Left ventricle myocardium inferior (tissue), 1 donor: ENCODE measurements at regions not wholly inside any gene's neighbourhood (a gene's known extent, or its start where the extent isn't known, plus 50 kb on each side); places are given as distances from the start of the nearest gene placed in this dataset.
"Not testable (repeated sequence)": the region's sequence is repeated elsewhere in the genome, so short reads cannot be mapped to it uniquely, and the experiment has no call there.

ENCODE experiments used
- DNase-seq: peaks from one replicate; pipeline ENCODE4 v3.0.0-alpha.2; 2020
- H3K27ac ChIP-seq: fragments of 200-600 bp; replicated peaks from 2 replicates; pipeline ENCODE4 v1.8.0; 2021
- H3K27me3 ChIP-seq: fragments of 200-600 bp; 2 replicates; pipeline ENCODE4 v1.8.0; 2021; ENCODE audit warnings: low read depth
- H3K36me3 ChIP-seq: fragments of 200-600 bp; 2 replicates; pipeline ENCODE4 v1.8.0; 2021
- H3K4me1 ChIP-seq: fragments of 200-600 bp; 2 replicates; pipeline ENCODE4 v1.8.0; 2021
- H3K4me3 ChIP-seq: fragments of 200-600 bp; 2 replicates; pipeline ENCODE4 v1.8.0; 2021; ENCODE audit warnings: mild to moderate bottlenecking, moderate library complexity
- H3K9me3 ChIP-seq: fragments of 200-600 bp; replicated peaks from 2 replicates; pipeline ENCODE4 v1.8.0; 2021
- intact Hi-C: fragments of 100-400 bp; cut with micrococcal nuclease; formaldehyde crosslinking; loops from one replicate; pipeline ENCODE4 v1.11.0; 2022
- TF ChIP-seq, protein P1 (sequence below): fragments of 200-600 bp; IDR thresholded peaks from 2 replicates; pipeline ENCODE4 v1.8.0; 2021; ENCODE audit warnings: antibody characterized with exemption, mild to moderate bottlenecking, borderline replicate concordance
- donor health status: DM: no; HTN: yes; CAD: no; lungs with severe emphysema.

- Histone ChIP-seq H3K9me3 (no peaks in the 10 kb centered on the region), H3K4me3 (no peak overlapping the region), H3K36me3 (no peaks in the 10 kb centered on the region), H3K27me3 (no peaks in the 10 kb centered on the region), H3K4me1 (no peaks in the 10 kb centered on the region), H3K27ac (no peak overlapping the region)
- TF ChIP-seq, protein P1, sequence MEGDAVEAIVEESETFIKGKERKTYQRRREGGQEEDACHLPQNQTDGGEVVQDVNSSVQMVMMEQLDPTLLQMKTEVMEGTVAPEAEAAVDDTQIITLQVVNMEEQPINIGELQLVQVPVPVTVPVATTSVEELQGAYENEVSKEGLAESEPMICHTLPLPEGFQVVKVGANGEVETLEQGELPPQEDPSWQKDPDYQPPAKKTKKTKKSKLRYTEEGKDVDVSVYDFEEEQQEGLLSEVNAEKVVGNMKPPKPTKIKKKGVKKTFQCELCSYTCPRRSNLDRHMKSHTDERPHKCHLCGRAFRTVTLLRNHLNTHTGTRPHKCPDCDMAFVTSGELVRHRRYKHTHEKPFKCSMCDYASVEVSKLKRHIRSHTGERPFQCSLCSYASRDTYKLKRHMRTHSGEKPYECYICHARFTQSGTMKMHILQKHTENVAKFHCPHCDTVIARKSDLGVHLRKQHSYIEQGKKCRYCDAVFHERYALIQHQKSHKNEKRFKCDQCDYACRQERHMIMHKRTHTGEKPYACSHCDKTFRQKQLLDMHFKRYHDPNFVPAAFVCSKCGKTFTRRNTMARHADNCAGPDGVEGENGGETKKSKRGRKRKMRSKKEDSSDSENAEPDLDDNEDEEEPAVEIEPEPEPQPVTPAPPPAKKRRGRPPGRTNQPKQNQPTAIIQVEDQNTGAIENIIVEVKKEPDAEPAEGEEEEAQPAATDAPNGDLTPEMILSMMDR = no peak
- intact Hi-C loops = no loop called here
- DNase-seq = no peak
These were observed 233.0 kb upstream of the NEBL start for GRCh38 chr10:21130108-21130507.

- no peaks in the 10 kb centered on the region for H3K36me3 ChIP-seq
These were observed 228.5 kb upstream of the NEBL start for GRCh38 chr10:21125471-21126228.

GRCh38 chr10:21122907-21123306, 225.8 kb upstream of the NEBL start:
- no peak overlapping the region for H3K27ac ChIP-seq
- H3K9me3 ChIP-seq = no peaks in the 10 kb centered on the region
- H3K36me3 ChIP-seq = no peaks in the 10 kb centered on the region

More at GRCh38 chr10:21125471-21126228, 228.5 kb upstream of the NEBL start:
- H3K4me3 ChIP-seq = no peak overlapping the region
- H3K27ac ChIP-seq = no peak overlapping the region
- no peaks in the 10 kb centered on the region for H3K4me1 ChIP-seq
- H3K27me3 ChIP-seq = no peaks in the 10 kb centered on the region
- H3K9me3 ChIP-seq = no peaks in the 10 kb centered on the region
- TF ChIP-seq, protein P1 = no peak
- no peak for DNase-seq
- intact Hi-C loops = no loop called here

GRCh38 chr10:21121822-21122221, 224.7 kb upstream of the NEBL start:
- intact Hi-C loops, DNase-seq, H3K4me1 ChIP-seq, H3K27me3 ChIP-seq, H3K27ac ChIP-seq, H3K9me3 ChIP-seq, H3K4me3 ChIP-seq, H3K36me3 ChIP-seq: not testable (repeated sequence)

More at GRCh38 chr10:21122907-21123306, 225.8 kb upstream of the NEBL start:
- TF ChIP-seq, protein P1 = no peak
- Histone ChIP-seq H3K27me3 (no peaks in the 10 kb centered on the region), H3K4me1 (no peaks in the 10 kb centered on the region), H3K4me3 (no peak overlapping the region)
- no peak for DNase-seq
- intact Hi-C loops = no loop called here

GRCh38 chr10:21114683-21115082, 217.6 kb upstream of the NEBL start:
- intact Hi-C loops = no loop called here
- TF ChIP-seq, protein P1 = no peak

GRCh38 chr10:21110358-21110757, 213.2 kb upstream of the NEBL start:
- Histone ChIP-seq H3K4me1 (no peaks in the 10 kb centered on the region), H3K27me3 (no peaks in the 10 kb centered on the region), H3K4me3 (no peak overlapping the region), H3K36me3 (no peaks in the 10 kb centered on the region), H3K9me3 (peaks cover 18% of the 10 kb centered on the region), H3K27ac (no peak overlapping the region)
- TF ChIP-seq, protein P1 = no peak
- intact Hi-C loops = no loop called here
- no peak for DNase-seq

More at GRCh38 chr10:21114683-21115082, 217.6 kb upstream of the NEBL start:
- Histone ChIP-seq H3K9me3 (peaks cover 16% of the 10 kb centered on the region), H3K27ac (no peak overlapping the region), H3K36me3 (no peaks in the 10 kb centered on the region), H3K27me3 (no peaks in the 10 kb centered on the region), H3K4me1 (no peaks in the 10 kb centered on the region), H3K4me3 (no peak overlapping the region)
- no peak for DNase-seq

DNA sequence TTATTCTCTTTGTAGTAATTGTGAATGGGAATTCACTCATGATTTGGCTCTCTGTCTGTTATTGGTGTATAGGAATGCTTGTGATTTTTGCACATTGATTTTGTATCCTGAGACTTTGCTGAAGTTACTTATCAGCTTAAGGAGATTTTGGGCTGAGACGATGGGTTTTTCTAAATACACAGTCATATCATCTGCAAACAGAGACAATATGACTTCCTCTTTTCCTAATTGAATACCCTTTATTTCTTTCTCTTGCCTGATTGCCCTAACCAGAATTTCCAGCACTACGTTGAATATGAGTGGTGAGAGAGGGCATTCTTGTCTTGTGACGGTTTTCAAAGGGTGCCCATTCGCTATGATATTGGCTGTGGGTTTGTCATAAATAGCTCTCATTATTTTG, 209.8 kb upstream of the NEBL start:
- H3K9me3 ChIP-seq, H3K4me1 ChIP-seq, H3K27me3 ChIP-seq, DNase-seq, H3K4me3 ChIP-seq, intact Hi-C loops, H3K27ac ChIP-seq, H3K36me3 ChIP-seq: not testable (repeated sequence)

DNA sequence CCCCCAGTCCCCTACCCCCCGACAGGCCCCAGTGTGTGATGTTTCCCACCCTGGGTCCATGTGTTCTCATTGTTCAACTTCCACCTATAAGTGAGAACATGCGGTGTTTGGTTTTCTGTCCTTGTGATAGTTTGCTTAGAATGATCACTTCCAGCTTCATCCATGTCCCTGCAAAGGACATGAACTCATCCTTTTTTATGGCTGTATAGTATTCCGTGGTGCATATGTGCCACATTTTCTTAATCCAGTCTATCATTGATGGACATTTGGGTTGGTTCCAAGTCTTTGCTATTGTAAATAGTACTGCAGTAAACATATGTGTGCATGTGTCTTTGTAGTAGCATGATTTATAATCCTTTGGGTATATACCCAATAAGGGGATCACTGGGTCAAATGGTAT, 208.2 kb upstream of the NEBL start:
- intact Hi-C loops, H3K27me3 ChIP-seq, H3K4me3 ChIP-seq, H3K4me1 ChIP-seq, H3K36me3 ChIP-seq, H3K27ac ChIP-seq, H3K9me3 ChIP-seq, DNase-seq: not testable (repeated sequence)
